A549 (cell line): ENCODE measurements at regions not wholly inside any gene's neighbourhood (a gene's known extent, or its start where the extent isn't known, plus 50 kb on each side); places are given as distances from the start of the nearest gene placed in this dataset.

Experiments
- ATAC-seq, 2 experiments: fragments of 200-7000 bp in 1 of 2; fragments of >200 bp in 1 of 2; cut with Nextera tagmentation in 1 of 2; cut with Tn5 transposase in 1 of 2; 3 replicates each; pipeline versions ENCODE4 v1.8.0 to v1.9.1; 2018 to 2020; ENCODE audit warnings: mild to moderate bottlenecking in 1 of 2, moderate library complexity in 1 of 2
- CTCF ChIA-PET: fragments of 300-600 bp; sonication (Branson Sonifier 250); formaldehyde crosslinking; extraction: SDS; loops from one replicate; lab custom pipeline; 2021; ENCODE audit warnings: antibody characterized with exemption, inconsistent platforms; lab: Yijun Ruan, JAX
- POLR2A ChIA-PET: fragments of 350-600 bp; formaldehyde crosslinking; extraction: SDS; loops from one replicate; lab custom pipeline; 2021; ENCODE audit warnings: antibody characterized with exemption, inconsistent platforms; lab: Yijun Ruan, JAX
- DNase-seq, 2 experiments: peaks; one replicate each; pipeline versions ENCODE4 v3.0.0 to v3.0.0-alpha.2; 2011 to 2016; ENCODE audit warnings: low read depth in 1 of 2, low spot score in 1 of 2
- FAIRE-seq: peaks from 2 replicates; lab custom pipeline; 2011; peaks lifted over from hg19 to GRCh38; lab: Jason Lieb, UNC
- H3K27ac ChIP-seq, 2 experiments: fragments of >200 bp; sonication (Bioruptor Twin); formaldehyde crosslinking; 3 replicates each; pipeline ENCODE4 v1.5.1; 2016 to 2017
- H3K4me1 ChIP-seq: fragments of >200 bp; sonication (Bioruptor Twin); formaldehyde crosslinking; 3 replicates; pipeline ENCODE4 v1.6.1; 2016
- H3K4me2 ChIP-seq: fragments of >200 bp; sonication (Bioruptor Twin); formaldehyde crosslinking; 3 replicates; pipeline ENCODE4 v1.6.1; 2016
- H3K4me3 ChIP-seq: fragments of >200 bp; sonication (Bioruptor Twin); formaldehyde crosslinking; 3 replicates; pipeline ENCODE4 v1.5.1; 2016
- H3K9me3 ChIP-seq: fragments of >200 bp; sonication (Bioruptor Twin); formaldehyde crosslinking; 3 replicates; pipeline ENCODE4 v1.6.1; 2016
- ATOH8 ChIP-seq: fragments of 250-450 bp; sonication (Bioruptor Pico); IDR thresholded peaks from 2 replicates; pipeline ENCODE4 v1.5.0; 2020; ENCODE audit warnings: low read depth, mild to moderate bottlenecking, moderate library complexity
- CBX8 ChIP-seq: fragments of 200-600 bp; sonication (generic); IDR thresholded peaks from 2 replicates; pipeline ENCODE4 v1.6.1; 2016
- E2F6 ChIP-seq: IDR thresholded peaks from 2 replicates; pipeline ENCODE4 v1.6.1; 2012; ENCODE audit warnings: low read depth, borderline replicate concordance
- ESRRA ChIP-seq: fragments of 150-350 bp; IDR thresholded peaks from 2 replicates; pipeline ENCODE4 v1.6.1; 2014; ENCODE audit warnings: mild to moderate bottlenecking, low read length, borderline replicate concordance
- GATA3 ChIP-seq: IDR thresholded peaks from 2 replicates; pipeline ENCODE4 v1.6.1; 2012; ENCODE audit warnings: borderline replicate concordance
- HDAC2 ChIP-seq: fragments of 200-600 bp; sonication (generic); IDR thresholded peaks from 2 replicates; pipeline ENCODE4 v1.6.1; 2016
- HOXB5 ChIP-seq: fragments of 250-450 bp; sonication (Bioruptor Pico); IDR thresholded peaks from 2 replicates; pipeline ENCODE4 v1.5.0; 2020; ENCODE audit warnings: mild to moderate bottlenecking, moderate library complexity
- JUNB ChIP-seq: fragments of >200 bp; sonication (Bioruptor Twin); formaldehyde crosslinking; IDR thresholded peaks from 2 replicates; pipeline ENCODE4 v1.6.1; 2016
- KDM5A ChIP-seq: fragments of 200-600 bp; sonication (generic); IDR thresholded peaks from 2 replicates; pipeline ENCODE4 v1.6.1; 2016; ENCODE audit warnings: antibody characterized with exemption, mild to moderate bottlenecking
- MAX ChIP-seq: IDR thresholded peaks from 2 replicates; pipeline ENCODE4 v1.6.1; 2012
- MYC ChIP-seq: IDR thresholded peaks from 2 replicates; pipeline ENCODE4 v1.6.1; 2012; ENCODE audit warnings: mild to moderate bottlenecking, inconsistent platforms, low read length, improper control_type of control experiment, borderline replicate concordance
- NFE2L2 ChIP-seq: fragments of 150-350 bp; conservative IDR thresholded peaks from 2 replicates; pipeline ENCODE4 v1.6.1; 2014; ENCODE audit warnings: low read length
- NR3C1 ChIP-seq: fragments of >200 bp; sonication (Bioruptor Twin); formaldehyde crosslinking; IDR thresholded peaks from 3 replicates; pipeline ENCODE4 v1.6.1; 2017
- PBX3 ChIP-seq: IDR thresholded peaks from 2 replicates; pipeline ENCODE4 v1.6.1; 2012
- PHF8 ChIP-seq: fragments of 200-600 bp; sonication (generic); IDR thresholded peaks from 2 replicates; pipeline ENCODE4 v1.6.1; 2016; ENCODE audit warnings: low read depth, mild to moderate bottlenecking, antibody characterized with exemption, moderate library complexity, borderline replicate concordance
- POLR2A ChIP-seq: IDR thresholded peaks from 2 replicates; pipeline ENCODE4 v1.6.1; 2012; ENCODE audit warnings: mild to moderate bottlenecking, low read length
- REST ChIP-seq: fragments of 200-600 bp; sonication (generic); IDR thresholded peaks from 2 replicates; pipeline ENCODE4 v1.6.1; 2016; ENCODE audit warnings: antibody characterized with exemption, mild to moderate bottlenecking, moderate library complexity
- SREBF2 ChIP-seq: fragments of 450-650 bp; IDR thresholded peaks from 2 replicates; pipeline ENCODE4 v1.6.1; 2014; ENCODE audit warnings: mild to moderate bottlenecking, moderate library complexity
- ZFP36 ChIP-seq: fragments of 450-650 bp; IDR thresholded peaks from 2 replicates; pipeline ENCODE4 v1.6.1; 2014; ENCODE audit warnings: borderline replicate concordance; ENCODE audit not compliant: partially characterized antibody
- ZNF302 ChIP-seq: fragments of 250-450 bp; sonication (Bioruptor Pico); IDR thresholded peaks from 2 replicates; pipeline ENCODE4 v1.9.0; 2021; ENCODE audit warnings: inconsistent platforms, mild to moderate bottlenecking, moderate library complexity
- WGBS: methylation state at CpG from one replicate; pipeline ENCODE4 v1.1.6; 2017; ENCODE audit errors: missing lambda C conversion rate; 5-methylcytosine and 5-hydroxymethylcytosine counted together

GRCh38 chr18:44090453-44090852, 590.2 kb upstream of the SETBP1 start:
- POLR2A ChIA-PET = no interaction called here
- TF ChIP-seq ZFP36 (no peak), POLR2A (no peak), HOXB5 (CRISPR knock-in tag) (no peak), MAX (no peak), E2F6 (no peak)
- TF ChIP-seq, all 56 proteins: peak for 0
- CTCF ChIA-PET = no interaction called here
- no peaks in the 10 kb centered on the region for H3K9me3 ChIP-seq
- 10% methylated on average over 3 of the region's 3 CpGs for WGBS
- no peak overlapping the region for H3K4me3 ChIP-seq
- H3K4me1 ChIP-seq = no peaks in the 10 kb centered on the region
- no peak overlapping the region for H3K27ac ChIP-seq
- ATAC-seq (no peak), FAIRE-seq (no peak), DNase-seq (no peak)
- no peak overlapping the region for H3K4me2 ChIP-seq

GRCh38 chr18:44093253-44093652, 587.4 kb upstream of the SETBP1 start:
- no peak overlapping the region for H3K4me3 ChIP-seq
- CTCF ChIA-PET = no interaction called here
- H3K4me2 ChIP-seq = no peak overlapping the region
- POLR2A ChIA-PET = no interaction called here
- H3K27ac ChIP-seq = no peak overlapping the region
- no peaks in the 10 kb centered on the region for H3K9me3 ChIP-seq
- no peaks in the 10 kb centered on the region for H3K4me1 ChIP-seq
- ATAC-seq = no peak
- no peak for FAIRE-seq
- no peak for DNase-seq
- no peak for TF ChIP-seq MYC
- TF ChIP-seq GATA3 = no peak
- TF ChIP-seq PBX3 = no peak
- no peak for TF ChIP-seq CBX8
- TF ChIP-seq SREBF2 = no peak
- no peak for TF ChIP-seq KDM5A
- TF ChIP-seq MAX = no peak
- TF ChIP-seq HDAC2 = no peak
- no peak for TF ChIP-seq REST
- no peak for TF ChIP-seq POLR2A

- DNase-seq = no peak
- Histone ChIP-seq H3K9me3 (no peaks in the 10 kb centered on the region), H3K4me3 (no peak overlapping the region), H3K27ac (no peak overlapping the region), H3K4me1 (no peaks in the 10 kb centered on the region), H3K4me2 (no peak overlapping the region)
- no peak for FAIRE-seq
- no peak for ATAC-seq
- ChIA-PET CTCF (no interaction called here), POLR2A (no interaction called here)
- TF ChIP-seq ATOH8 (CRISPR knock-in tag) (no peak), ZNF302 (CRISPR knock-in tag) (no peak), REST (no peak), KDM5A (no peak), NFE2L2 (no peak), NR3C1 (no peak), ESRRA (no peak), JUNB (no peak), PHF8 (no peak)
Measured at GRCh38 chr18:44096016-44096415, 584.7 kb upstream of the SETBP1 start.
